Gastroesophageal sphincter (tissue), 3 donors: ENCODE measurements at regions not wholly inside any gene's neighbourhood (a gene's known extent, or its start where the extent isn't known, plus 50 kb on each side); places are given as distances from the start of the nearest gene placed in this dataset.

Source experiments
- POLR2A ChIP-seq, 2 donors: fragments of 450-650 bp; IDR thresholded peaks; one replicate each; pipeline ENCODE4 v1.6.1; 2017; ENCODE audit warnings: antibody characterized with exemption in 2 of 2, mild to moderate bottlenecking in 2 of 2, moderate library complexity in 1 of 2
- POLR2AphosphoS5 ChIP-seq: sonication (generic); formaldehyde crosslinking; IDR thresholded peaks from one replicate; pipeline ENCODE4 v1.6.1; 2017; ENCODE audit warnings: antibody characterized with exemption
- TF ChIP-seq, protein P1 (sequence below), 4 experiments: fragments of 200-600 bp in 2 of 4; fragments of 450-650 bp in 2 of 4; sonication (generic) in 1 of 4; IDR thresholded peaks; one replicate each; pipeline ENCODE4 v1.5.1; 2017 to 2019; ENCODE audit warnings: antibody characterized with exemption in 4 of 4, mild to moderate bottlenecking in 2 of 4, moderate library complexity in 2 of 4

DNA sequence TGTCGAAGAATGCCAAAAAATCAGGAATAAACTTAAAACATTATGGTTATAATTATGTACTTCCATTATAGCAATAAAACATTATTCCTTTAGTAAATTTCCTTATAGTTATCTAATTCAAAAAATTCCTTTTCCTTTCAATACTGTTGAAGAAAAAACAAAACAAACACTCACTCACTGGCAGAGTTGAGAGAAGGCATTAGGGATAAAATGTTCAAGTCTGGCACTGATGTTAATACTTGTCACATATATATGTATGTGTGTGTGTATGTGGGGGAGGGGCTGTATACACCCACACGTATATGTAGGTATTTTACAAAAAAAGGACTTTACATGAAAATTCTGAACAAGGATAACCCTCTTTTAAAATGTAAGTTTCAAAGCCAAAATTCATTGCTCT, 150.2 kb upstream of the MEOX2 start:
- TF ChIP-seq, protein P1, sequence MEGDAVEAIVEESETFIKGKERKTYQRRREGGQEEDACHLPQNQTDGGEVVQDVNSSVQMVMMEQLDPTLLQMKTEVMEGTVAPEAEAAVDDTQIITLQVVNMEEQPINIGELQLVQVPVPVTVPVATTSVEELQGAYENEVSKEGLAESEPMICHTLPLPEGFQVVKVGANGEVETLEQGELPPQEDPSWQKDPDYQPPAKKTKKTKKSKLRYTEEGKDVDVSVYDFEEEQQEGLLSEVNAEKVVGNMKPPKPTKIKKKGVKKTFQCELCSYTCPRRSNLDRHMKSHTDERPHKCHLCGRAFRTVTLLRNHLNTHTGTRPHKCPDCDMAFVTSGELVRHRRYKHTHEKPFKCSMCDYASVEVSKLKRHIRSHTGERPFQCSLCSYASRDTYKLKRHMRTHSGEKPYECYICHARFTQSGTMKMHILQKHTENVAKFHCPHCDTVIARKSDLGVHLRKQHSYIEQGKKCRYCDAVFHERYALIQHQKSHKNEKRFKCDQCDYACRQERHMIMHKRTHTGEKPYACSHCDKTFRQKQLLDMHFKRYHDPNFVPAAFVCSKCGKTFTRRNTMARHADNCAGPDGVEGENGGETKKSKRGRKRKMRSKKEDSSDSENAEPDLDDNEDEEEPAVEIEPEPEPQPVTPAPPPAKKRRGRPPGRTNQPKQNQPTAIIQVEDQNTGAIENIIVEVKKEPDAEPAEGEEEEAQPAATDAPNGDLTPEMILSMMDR (IDR thresholded peaks at IDR 0.05): no peak
- TF ChIP-seq POLR2AphosphoS5 (no peak), POLR2A (IDR thresholded peaks at IDR 0.05) (no peak)
